HUES64 (cell line): ENCODE measurements at regions not wholly inside any gene's neighbourhood (a gene's known extent, or its start where the extent isn't known, plus 50 kb on each side); places are given as distances from the start of the nearest gene placed in this dataset.

ENCODE experiments used
- H3K27ac ChIP-seq: 2 replicates; pipeline ENCODE4 v1.7.0; 2013; ENCODE audit warnings: low read depth, low read length, inconsistent platforms
- H3K27me3 ChIP-seq: 2 replicates; pipeline ENCODE4 v1.6.1; 2013; ENCODE audit warnings: mild to moderate bottlenecking, low read length; ENCODE audit not compliant: insufficient read depth
- H3K36me3 ChIP-seq: 2 replicates; pipeline ENCODE4 v1.6.1; 2013; ENCODE audit warnings: mild to moderate bottlenecking, low read length; ENCODE audit not compliant: insufficient read depth
- H3K4me1 ChIP-seq: 2 replicates; pipeline ENCODE4 v1.6.1; 2013; ENCODE audit warnings: mild to moderate bottlenecking, low read length, moderate library complexity; ENCODE audit not compliant: insufficient read depth
- H3K4me3 ChIP-seq: 2 replicates; pipeline ENCODE4 v1.5.1; 2013; ENCODE audit warnings: mild to moderate bottlenecking, low read length, moderate library complexity
- H3K9ac ChIP-seq: 2 replicates; pipeline ENCODE4 v1.6.1; 2013; ENCODE audit warnings: mild to moderate bottlenecking, low read depth, low read length
- H3K9me3 ChIP-seq: 2 replicates; pipeline ENCODE4 v1.6.1; 2013; ENCODE audit warnings: low read depth, low read length; ENCODE audit not compliant: insufficient read depth
- WGBS: fragments of 150-250, 120-280 bp; methylation state at CpG from one replicate; pipeline ENCODE4 v1.1.7; 2013; ENCODE audit warnings: missing lambda C conversion rate; 5-methylcytosine and 5-hydroxymethylcytosine counted together

DNA sequence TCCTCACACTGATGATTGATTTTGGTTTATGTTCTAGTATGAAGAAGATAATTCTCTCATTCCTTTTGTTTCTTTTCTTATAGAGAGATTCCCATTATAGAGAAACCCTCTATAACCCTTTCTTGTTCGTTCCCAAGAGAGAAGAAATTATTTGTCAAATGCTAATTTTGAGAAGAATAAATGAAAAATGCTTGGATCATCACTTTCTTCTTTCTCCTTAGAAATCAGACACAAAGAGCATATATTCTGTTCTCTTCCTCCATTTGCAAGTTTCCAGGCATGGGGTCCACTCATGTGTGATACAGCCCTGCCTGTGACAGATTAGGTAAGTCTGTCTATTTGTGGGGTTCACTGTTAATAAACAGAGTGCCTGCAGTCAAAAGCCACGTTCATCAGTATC is 222.6 kb upstream of the NECTIN3 start:
- 80% methylated on average over 1 of the region's 2 CpGs for WGBS
- Histone ChIP-seq H3K9ac (no peak overlapping the region), H3K4me3 (no peak overlapping the region), H3K36me3 (no peaks in the 10 kb centered on the region), H3K27me3 (no peaks in the 10 kb centered on the region), H3K4me1 (no peaks in the 10 kb centered on the region), H3K27ac (no peak overlapping the region), H3K9me3 (peaks cover 5% of the 10 kb centered on the region; the same call in 1 of the 2 replicates)

DNA sequence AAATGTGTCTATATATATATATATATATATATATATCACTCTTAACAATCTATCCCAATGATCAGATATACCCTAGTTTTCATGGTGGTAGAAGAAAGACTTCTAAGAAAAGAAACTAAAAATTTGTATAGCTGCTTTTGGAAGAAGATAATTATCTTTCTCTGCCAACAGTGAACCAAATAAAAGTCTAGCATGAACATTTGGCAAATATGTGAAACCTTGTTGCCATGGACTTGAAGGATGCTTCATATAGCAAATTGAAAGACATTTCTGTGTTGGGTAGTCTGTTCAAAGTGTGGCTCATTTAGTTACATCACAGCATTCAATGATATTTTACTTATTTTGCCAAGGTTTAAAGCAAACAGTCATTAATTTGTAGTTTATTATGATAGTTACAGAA is 219.9 kb upstream of the NECTIN3 start:
- Histone ChIP-seq H3K9ac (no peak overlapping the region), H3K36me3 (no peaks in the 10 kb centered on the region), H3K4me3 (no peak overlapping the region), H3K9me3 (no peaks in the 10 kb centered on the region), H3K27ac (no peak overlapping the region), H3K4me1 (no peaks in the 10 kb centered on the region), H3K27me3 (no peaks in the 10 kb centered on the region)

DNA sequence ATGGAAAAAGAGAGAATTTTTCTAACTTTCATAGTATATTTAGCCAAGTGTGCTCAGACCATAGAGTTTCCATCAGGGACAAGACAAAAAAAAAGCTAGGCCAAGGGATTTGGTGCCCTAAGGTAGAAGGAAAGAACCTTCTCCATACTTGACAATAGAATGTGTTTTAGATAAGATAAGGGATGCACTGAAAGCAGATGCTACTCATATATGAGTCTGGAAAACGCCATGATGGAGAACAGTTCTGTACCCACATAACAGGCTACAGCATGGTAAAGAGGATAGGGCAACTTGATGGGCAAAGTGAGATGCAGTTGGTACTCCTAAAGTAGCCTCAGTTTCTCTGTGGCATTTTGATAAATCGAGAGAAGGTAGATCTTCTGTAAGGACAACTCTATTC is 216.4 kb upstream of the NECTIN3 start:
- H3K27me3 ChIP-seq, result no peaks in the 10 kb centered on the region
- no peak overlapping the region for H3K27ac ChIP-seq
- H3K36me3 ChIP-seq, result no peaks in the 10 kb centered on the region
- H3K9me3 ChIP-seq, result no peaks in the 10 kb centered on the region
- WGBS, result 97% methylated on average over 2 of the region's 2 CpGs
- H3K4me3 ChIP-seq, result no peak overlapping the region
- no peak overlapping the region for H3K9ac ChIP-seq
- H3K4me1 ChIP-seq, result no peaks in the 10 kb centered on the region

DNA sequence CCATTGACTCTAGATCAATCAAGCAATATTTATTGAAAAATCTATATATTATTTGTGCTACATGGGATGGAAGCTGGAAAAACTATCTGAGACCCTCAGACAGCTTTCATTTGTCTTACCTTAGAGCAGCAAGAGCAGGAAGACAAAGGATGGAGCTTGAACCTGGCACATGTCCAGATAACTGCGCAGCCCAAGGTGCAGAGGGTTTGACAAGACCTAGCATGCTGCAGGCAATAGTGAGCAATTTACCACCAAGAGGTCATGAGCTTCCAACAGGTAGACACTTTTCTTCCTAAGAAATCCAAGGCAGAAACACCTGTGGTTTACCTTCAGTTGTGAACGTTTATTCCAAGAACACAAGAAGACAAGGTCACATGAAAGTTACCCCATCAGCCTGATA is 214.7 kb upstream of the NECTIN3 start:
- no peaks in the 10 kb centered on the region for H3K4me1 ChIP-seq
- H3K36me3 ChIP-seq, result no peaks in the 10 kb centered on the region
- no peaks in the 10 kb centered on the region for H3K27me3 ChIP-seq
- no peaks in the 10 kb centered on the region for H3K9me3 ChIP-seq
- H3K27ac ChIP-seq, result no peak overlapping the region
- 96% methylated on average over 2 of the region's 2 CpGs for WGBS
- no peak overlapping the region for H3K9ac ChIP-seq
- H3K4me3 ChIP-seq, result no peak overlapping the region

DNA sequence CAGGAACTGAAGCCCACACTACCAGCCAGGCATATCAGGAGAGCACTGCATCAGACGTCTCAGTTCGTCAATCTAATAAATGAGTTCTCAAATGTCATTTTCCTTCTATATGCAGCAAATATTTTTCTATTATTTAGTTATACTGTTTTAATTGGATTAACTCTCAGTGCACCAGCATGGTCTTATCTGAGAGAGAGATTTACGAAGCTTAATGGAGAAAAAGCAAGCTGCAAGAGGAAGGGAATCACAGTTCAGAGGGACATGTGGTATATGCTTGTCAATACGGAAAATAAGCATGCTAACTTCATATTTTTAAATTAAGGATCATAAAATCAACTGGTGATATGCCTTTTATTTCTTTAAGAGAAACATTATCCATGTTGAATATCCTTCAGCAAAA is 213.1 kb upstream of the NECTIN3 start:
- Histone ChIP-seq H3K4me3 (no peak overlapping the region), H3K36me3 (no peaks in the 10 kb centered on the region), H3K4me1 (no peaks in the 10 kb centered on the region), H3K9me3 (no peaks in the 10 kb centered on the region), H3K9ac (no peak overlapping the region), H3K27ac (no peak overlapping the region), H3K27me3 (no peaks in the 10 kb centered on the region)
- 96% methylated on average over 3 of the region's 4 CpGs for WGBS

DNA sequence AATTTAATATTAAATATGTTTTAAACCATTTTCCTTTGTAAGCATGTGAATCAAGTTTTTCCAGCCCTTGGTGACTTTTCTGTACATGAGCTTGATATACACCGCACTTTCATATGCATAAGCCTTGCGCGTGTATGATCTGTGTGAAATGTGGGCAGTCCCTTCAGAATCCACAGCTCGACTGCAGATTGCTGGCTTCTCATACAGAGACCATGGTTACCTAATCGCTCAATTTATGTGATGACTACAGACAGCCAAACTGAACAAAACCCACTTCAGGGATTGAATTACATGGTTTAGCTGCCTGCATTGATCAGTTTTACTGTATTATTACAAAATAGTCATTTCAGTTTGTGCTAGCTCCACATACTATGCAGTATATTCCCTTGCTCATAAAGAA is 212.3 kb upstream of the NECTIN3 start:
- Histone ChIP-seq H3K27ac (no peak overlapping the region), H3K27me3 (no peaks in the 10 kb centered on the region), H3K9ac (no peak overlapping the region), H3K4me1 (no peaks in the 10 kb centered on the region), H3K4me3 (no peak overlapping the region), H3K9me3 (no peaks in the 10 kb centered on the region), H3K36me3 (no peaks in the 10 kb centered on the region)
- WGBS, result 98% methylated on average over 5 of the region's 5 CpGs

DNA sequence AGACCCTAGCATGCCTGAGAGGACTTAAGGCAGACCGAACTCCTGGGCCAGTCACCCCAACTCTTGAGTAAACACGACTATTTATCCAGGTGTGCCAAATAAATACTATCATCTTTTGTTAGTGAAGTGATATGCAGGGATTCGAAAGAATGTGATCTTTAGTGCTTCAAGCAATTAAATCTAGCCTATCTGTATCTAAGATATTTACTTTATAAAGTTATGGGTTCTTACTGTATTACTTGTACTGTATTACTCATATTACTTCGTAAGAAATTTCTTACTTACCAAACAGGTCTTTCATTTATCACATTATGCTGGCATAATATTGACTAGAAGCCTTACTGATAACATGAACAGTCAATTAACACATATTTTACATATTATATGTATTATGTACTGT is 211.6 kb upstream of the NECTIN3 start:
- H3K27me3 ChIP-seq, result no peaks in the 10 kb centered on the region
- no peak overlapping the region for H3K27ac ChIP-seq
- H3K4me1 ChIP-seq, result no peaks in the 10 kb centered on the region
- no peak overlapping the region for H3K9ac ChIP-seq
- WGBS, result 100% methylated on average over 1 of the region's 4 CpGs
- no peaks in the 10 kb centered on the region for H3K9me3 ChIP-seq
- no peak overlapping the region for H3K4me3 ChIP-seq
- H3K36me3 ChIP-seq, result no peaks in the 10 kb centered on the region

DNA sequence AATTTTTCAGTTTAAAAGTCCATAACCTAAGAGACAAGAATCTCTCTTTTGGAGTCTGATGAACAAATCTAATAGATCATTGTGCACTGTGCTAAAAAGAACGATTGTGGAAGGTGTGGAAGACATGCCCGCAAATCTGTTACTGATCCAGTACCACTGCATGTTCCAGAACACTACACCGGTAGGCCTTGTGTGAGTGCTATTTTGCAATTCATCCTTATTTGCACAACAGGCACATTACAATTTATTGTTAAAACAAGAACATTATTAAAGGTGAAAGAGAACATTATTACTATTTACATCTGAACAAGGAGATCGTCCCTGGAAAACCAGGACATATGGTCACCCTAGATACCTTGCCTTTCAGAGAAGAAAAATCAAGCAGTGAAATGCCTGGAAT is 205.7 kb upstream of the NECTIN3 start:
- no peaks in the 10 kb centered on the region for H3K4me1 ChIP-seq
- WGBS, result 92% methylated on average over 4 of the region's 4 CpGs

DNA sequence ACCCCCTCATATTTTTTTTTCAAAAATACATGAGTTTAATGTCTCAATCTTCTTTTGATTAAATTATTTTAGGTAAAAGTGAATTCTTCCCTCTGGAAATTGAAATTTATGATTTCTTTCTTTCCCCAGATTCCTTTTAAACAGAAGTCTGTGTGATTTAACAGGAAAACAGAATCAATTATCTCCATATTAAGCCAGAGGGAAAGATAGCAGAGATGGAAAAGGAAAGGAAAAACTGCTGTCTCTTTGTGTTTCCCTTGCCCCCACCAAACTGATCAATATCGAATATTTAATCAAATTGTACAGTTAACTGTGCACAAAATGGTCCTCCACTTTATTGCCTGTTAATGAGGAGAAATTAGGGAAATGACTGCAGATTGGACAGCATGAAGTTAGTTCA is 203.5 kb upstream of the NECTIN3 start:
- H3K9ac ChIP-seq, result no peak overlapping the region
- no peak overlapping the region for H3K27ac ChIP-seq
- H3K9me3 ChIP-seq, result no peaks in the 10 kb centered on the region
- H3K4me1 ChIP-seq, result no peaks in the 10 kb centered on the region
- H3K4me3 ChIP-seq, result no peak overlapping the region
- H3K27me3 ChIP-seq, result no peaks in the 10 kb centered on the region
- H3K36me3 ChIP-seq, result no peaks in the 10 kb centered on the region
- no CpG with 5 or more reads among the region's 1 CpG for WGBS

More for the DNA sequence above, 205.7 kb upstream of the NECTIN3 start:
- H3K27ac ChIP-seq, result no peak overlapping the region
- no peaks in the 10 kb centered on the region for H3K36me3 ChIP-seq
- no peaks in the 10 kb centered on the region for H3K9me3 ChIP-seq
- no peak overlapping the region for H3K9ac ChIP-seq
- no peaks in the 10 kb centered on the region for H3K27me3 ChIP-seq
- H3K4me3 ChIP-seq, result no peak overlapping the region

DNA sequence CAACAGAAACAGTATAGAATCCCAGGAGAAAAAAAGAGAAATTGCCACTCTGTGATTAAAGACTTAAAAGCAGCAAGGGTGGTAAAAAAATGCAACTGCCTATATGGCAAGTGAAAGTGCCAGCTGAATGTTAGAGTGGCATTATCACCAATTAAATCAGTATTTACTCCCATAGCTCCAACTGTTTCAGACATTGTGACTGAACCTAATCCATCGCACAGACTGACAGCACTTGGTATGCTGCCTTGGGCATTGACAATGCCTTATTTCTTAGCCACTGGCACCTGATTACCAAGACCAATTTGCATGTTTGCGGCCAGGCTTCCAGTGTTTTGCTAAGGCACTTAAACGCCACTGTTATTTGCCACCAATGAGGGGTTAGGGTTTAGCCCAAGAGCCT is 201.9 kb upstream of the NECTIN3 start:
- Histone ChIP-seq H3K27ac (no peak overlapping the region), H3K9me3 (no peaks in the 10 kb centered on the region), H3K9ac (no peak overlapping the region), H3K4me3 (no peak overlapping the region), H3K4me1 (no peaks in the 10 kb centered on the region), H3K36me3 (no peaks in the 10 kb centered on the region), H3K27me3 (no peaks in the 10 kb centered on the region)
- WGBS, result 92% methylated on average over 3 of the region's 3 CpGs

DNA sequence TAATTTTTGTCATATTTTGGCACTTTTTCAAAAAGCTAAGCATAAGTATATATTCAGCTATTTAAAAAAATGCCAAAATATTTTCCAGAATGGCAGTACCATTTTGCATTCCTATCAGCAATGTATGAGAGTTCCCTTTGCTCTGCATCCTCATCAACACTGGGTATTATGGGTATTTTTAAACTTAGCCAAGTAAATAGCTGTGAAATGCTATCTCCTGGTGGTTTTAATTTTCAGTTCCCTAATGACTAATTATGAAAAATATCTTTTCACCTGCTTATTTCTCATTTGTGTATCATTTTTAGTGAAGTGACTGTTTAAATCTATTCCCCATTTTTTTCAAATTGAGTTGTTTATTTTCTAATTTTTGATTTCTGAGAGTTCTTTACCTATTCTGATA is 199.7 kb upstream of the NECTIN3 start:
- no peak overlapping the region for H3K4me3 ChIP-seq
- no peaks in the 10 kb centered on the region for H3K27me3 ChIP-seq
- H3K27ac ChIP-seq, result no peak overlapping the region
- H3K9me3 ChIP-seq, result peaks cover 5% of the 10 kb centered on the region; the same call in 1 of the 2 replicates
- H3K4me1 ChIP-seq, result no peaks in the 10 kb centered on the region
- H3K9ac ChIP-seq, result no peak overlapping the region
- H3K36me3 ChIP-seq, result no peaks in the 10 kb centered on the region

DNA sequence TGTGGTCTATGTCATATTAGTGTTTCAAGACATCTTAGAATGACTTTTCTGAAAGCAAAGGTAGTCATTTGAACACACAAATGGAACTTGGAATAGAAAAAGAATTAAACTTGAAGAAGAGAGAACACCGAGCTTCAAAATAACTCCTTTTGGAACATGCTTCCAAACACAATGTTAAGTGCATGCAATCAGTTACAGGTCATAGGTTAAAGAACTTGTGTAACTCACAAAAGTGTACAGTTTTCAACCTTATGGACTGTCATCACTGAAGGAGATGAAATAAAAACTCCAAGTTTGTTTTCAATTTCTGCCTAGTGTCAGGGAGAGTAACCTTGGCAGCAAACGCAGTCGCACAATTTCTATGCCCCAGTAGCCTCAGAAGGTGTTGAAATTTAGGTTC is 192.9 kb upstream of the NECTIN3 start:
- Histone ChIP-seq H3K9ac (no peak overlapping the region), H3K36me3 (no peaks in the 10 kb centered on the region), H3K27me3 (no peaks in the 10 kb centered on the region), H3K9me3 (peaks cover 5% of the 10 kb centered on the region; the same call in 1 of the 2 replicates), H3K27ac (no peak overlapping the region), H3K4me3 (no peak overlapping the region), H3K4me1 (no peaks in the 10 kb centered on the region)
- WGBS, result 99% methylated on average over 3 of the region's 3 CpGs
